PC-9 (cell line): ENCODE measurements at regions not wholly inside any gene's neighbourhood (a gene's known extent, or its start where the extent isn't known, plus 50 kb on each side); places are given as distances from the start of the nearest gene placed in this dataset.

ENCODE experiments used
- CTCF ChIP-seq: fragments of 200-600 bp; sonication (generic); conservative IDR thresholded peaks from 2 replicates; pipeline ENCODE4 v1.6.1; 2017; ENCODE audit warnings: mixed run types, antibody characterized with exemption, mild to moderate bottlenecking, moderate library complexity
- EZH2 ChIP-seq: fragments of 200-600 bp; sonication (generic); IDR thresholded peaks from 2 replicates; pipeline ENCODE4 v1.8.0; 2017; ENCODE audit warnings: antibody characterized with exemption, low read depth

DNA sequence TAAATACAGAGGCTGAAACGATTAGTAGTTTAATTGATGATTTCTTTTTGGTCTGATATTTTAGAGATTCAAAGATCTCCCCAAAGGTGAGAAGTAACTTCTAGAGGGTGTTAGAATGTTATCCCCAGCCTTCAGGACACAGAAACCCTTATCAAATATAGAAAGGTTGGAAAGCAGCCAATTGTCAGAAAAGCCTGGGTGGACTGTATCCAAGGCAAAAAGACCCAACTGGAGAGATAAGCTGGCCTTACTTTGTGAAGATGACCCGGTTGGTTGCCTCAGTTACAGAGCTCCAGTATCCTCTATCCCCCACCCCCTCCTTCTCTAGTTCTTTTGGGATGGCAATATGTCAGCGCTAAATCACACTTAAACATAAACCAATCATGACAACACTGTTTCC lies 75.7 kb downstream of the GCNT4 start:
- TF ChIP-seq CTCF (no peak), EZH2 (no peak)
